K562 (cell line): ENCODE measurements at regions not wholly inside any gene's neighbourhood (a gene's known extent, or its start where the extent isn't known, plus 50 kb on each side); places are given as distances from the start of the nearest gene placed in this dataset.

Source experiments
- ATAC-seq: fragments of 200-7000 bp; cut with Tn5 transposase; 3 replicates; pipeline ENCODE4 v1.9.1; 2020; ENCODE audit warnings: moderate library complexity
- BruUV-seq: library from RNA; stranded (reverse); fragments of 400-500 nt; replicated peaks from 2 replicates; lab custom pipeline; 2021; lab: Mats Ljungman, UMichigan
- CTCF ChIA-PET: fragments of 300-600 bp; formaldehyde crosslinking; extraction: SDS; loops from one replicate; lab custom pipeline; 2021; ENCODE audit warnings: low intra/inter-chr PET ratio; lab: Yijun Ruan, JAX
- POLR2A ChIA-PET: fragments of 300-600, 350-650 bp; sonication (Branson Sonifier 250); formaldehyde crosslinking; extraction: SDS; loops from one replicate; lab custom pipeline; 2021; ENCODE audit warnings: antibody characterized with exemption, inconsistent platforms; lab: Yijun Ruan, JAX
- DNase-seq, 4 experiments: peaks; one replicate each; pipeline versions ENCODE4 v3.0.0 to v3.0.0-alpha.2; 2011 to 2018; ENCODE audit warnings: low spot score in 3 of 4, mixed read lengths in 3 of 4; ENCODE audit errors: extremely low read depth in 1 of 4
- FAIRE-seq: peaks from 2 replicates; lab custom pipeline; 2011; peaks lifted over from hg19 to GRCh38; lab: Jason Lieb, UNC
- H2AFZ ChIP-seq: 2 replicates; pipeline ENCODE4 v1.6.0; 2011; ENCODE audit warnings: low read depth, low read length, control low read depth, inconsistent platforms
- H3K27ac ChIP-seq: fragments of 200-600 bp; 3 replicates; pipeline ENCODE4 v1.8.0; 2011; ENCODE audit warnings: low read depth, mild to moderate bottlenecking, control low read depth, inconsistent platforms, low read length, moderate library complexity, mixed read lengths; ENCODE audit errors: extremely low read depth
- H3K27me3 ChIP-seq, 2 experiments: fragments of 300-600 bp in 1 of 2; 2 replicates in 1 of 2; 3 replicates in 1 of 2; pipeline versions ENCODE4 v1.6.0 to v1.8.0; 2011; ENCODE audit warnings: inconsistent platforms in 2 of 2, low read length in 2 of 2, mild to moderate bottlenecking in 1 of 2, mixed read lengths in 1 of 2, moderate library complexity in 1 of 2; ENCODE audit not compliant: control insufficient read depth in 2 of 2, insufficient read depth in 2 of 2
- H3K36me3 ChIP-seq: fragments of 300-600 bp; 3 replicates; pipeline ENCODE4 v1.8.0; 2011; ENCODE audit warnings: mild to moderate bottlenecking, low read length, inconsistent platforms; ENCODE audit not compliant: control insufficient read depth, insufficient read depth
- H3K4me1 ChIP-seq, 2 experiments: fragments of 200-600 bp in 1 of 2; replicated peaks in 1 of 2; 2 replicates in 1 of 2; 3 replicates in 1 of 2; pipeline versions ENCODE4 v1.5.1 to v1.8.0; 2011; ENCODE audit warnings: inconsistent platforms in 2 of 2, low read length in 2 of 2, mild to moderate bottlenecking in 1 of 2, mixed read lengths in 1 of 2, moderate library complexity in 1 of 2; ENCODE audit not compliant: control insufficient read depth in 2 of 2, insufficient read depth in 2 of 2
- H3K4me2 ChIP-seq: 2 replicates; pipeline ENCODE4 v1.6.1; 2011; ENCODE audit warnings: low read length, control low read depth, inconsistent platforms, mixed read lengths; ENCODE audit not compliant: insufficient read depth
- H3K4me3 ChIP-seq: fragments of 200-600 bp; sonication (generic), shearing (Covaris generic); 2 replicates; pipeline ENCODE4 v1.5.1; 2016; ENCODE audit warnings: control low read depth, inconsistent platforms
- H3K79me2 ChIP-seq: fragments of 200-600 bp; 3 replicates; pipeline ENCODE4 v1.8.0; 2011; ENCODE audit warnings: low read length, inconsistent platforms; ENCODE audit not compliant: control insufficient read depth, insufficient read depth
- H3K9ac ChIP-seq, 2 experiments: 2 replicates each; pipeline versions ENCODE4 v1.6.0 to v1.6.1; 2011; ENCODE audit warnings: low read depth in 2 of 2, low read length in 2 of 2, control low read depth in 1 of 2, inconsistent platforms in 1 of 2, mild to moderate bottlenecking in 1 of 2, mixed read lengths in 1 of 2; ENCODE audit not compliant: insufficient read depth in 1 of 2
- H3K9me1 ChIP-seq: one replicate; pipeline ENCODE4 v1.6.0; 2011; ENCODE audit warnings: inconsistent platforms, mild to moderate bottlenecking, low read length, moderate library complexity; ENCODE audit not compliant: control insufficient read depth, insufficient read depth
- H3K9me3 ChIP-seq: replicated peaks from 2 replicates; pipeline ENCODE4 v1.5.1; 2011; ENCODE audit warnings: low read depth, low read length, inconsistent platforms; ENCODE audit not compliant: control insufficient read depth, insufficient read depth
- H4K20me1 ChIP-seq: replicated peaks from 2 replicates; pipeline ENCODE4 v1.6.1; 2011; ENCODE audit warnings: low read length, inconsistent platforms, mixed read lengths; ENCODE audit not compliant: control insufficient read depth, insufficient read depth
- HDAC8 ChIP-seq: fragments of 450-650 bp; IDR thresholded peaks from 2 replicates; pipeline ENCODE4 v1.6.1; 2016; ENCODE audit warnings: mild to moderate bottlenecking, missing genetic modification characterization, moderate library complexity, missing compliant biosample characterization
- ILF3 ChIP-seq: fragments of 450-650 bp; IDR thresholded peaks from 2 replicates; pipeline ENCODE4 v1.6.1; 2018; ENCODE audit warnings: antibody characterized with exemption, mild to moderate bottlenecking, moderate library complexity, borderline replicate concordance
- NR3C1 ChIP-seq: sonication (generic); formaldehyde crosslinking; IDR thresholded peaks from 2 replicates; pipeline ENCODE4 v1.8.1; 2022; ENCODE audit warnings: missing genetic modification reagents
- U2AF2 ChIP-seq: fragments of 200-400 bp; formaldehyde crosslinking; optimal IDR thresholded peaks from 2 replicates; pipeline ENCODE3; 2017; ENCODE audit warnings: low read depth, mild to moderate bottlenecking, low read length
- ZKSCAN3 ChIP-seq: fragments of 250-450 bp; sonication (Bioruptor Pico); IDR thresholded peaks from 2 replicates; pipeline ENCODE4 v1.4.0; 2020
- ZNF696 ChIP-seq: fragments of 250-450 bp; sonication (Bioruptor Pico); conservative IDR thresholded peaks from 2 replicates; pipeline ENCODE4 v1.4.0; 2020; ENCODE audit warnings: mild to moderate bottlenecking, moderate library complexity
- ZNF778 ChIP-seq: fragments of 450-650 bp; formaldehyde crosslinking; IDR thresholded peaks from 2 replicates; pipeline ENCODE4 v1.4.0; 2020; ENCODE audit warnings: mild to moderate bottlenecking, moderate library complexity
- WGBS: fragments of 100-300 bp; shearing (Covaris generic); methylation state at CpG from one replicate; pipeline ENCODE4 v1.1.6; 2016; ENCODE audit warnings: low coverage, mixed read lengths; ENCODE audit not compliant: insufficient coverage; ENCODE audit errors: missing lambda C conversion rate; 5-methylcytosine and 5-hydroxymethylcytosine counted together
- in situ Hi-C: fragments of 300-500 bp; cut with MboI; formaldehyde crosslinking; loops from 4 replicates; pipeline ENCODE4 v1.15.0; 2018; ENCODE audit warnings: inconsistent platforms, mixed read lengths
- intact Hi-C: fragments of 100-400 bp; cut with micrococcal nuclease; formaldehyde crosslinking; loops from 2 replicates; pipeline ENCODE4 v1.14.2; 2022
- TF ChIP-seq, protein P1 (sequence below): sonication (generic); formaldehyde crosslinking; IDR thresholded peaks from 2 replicates; pipeline ENCODE4 v1.8.1; 2022; ENCODE audit warnings: missing genetic modification reagents
- TF ChIP-seq, protein P2 (sequence below): fragments of 450-650 bp; IDR thresholded peaks from 2 replicates; pipeline ENCODE4 v1.6.1; 2016; ENCODE audit warnings: low read depth

DNA sequence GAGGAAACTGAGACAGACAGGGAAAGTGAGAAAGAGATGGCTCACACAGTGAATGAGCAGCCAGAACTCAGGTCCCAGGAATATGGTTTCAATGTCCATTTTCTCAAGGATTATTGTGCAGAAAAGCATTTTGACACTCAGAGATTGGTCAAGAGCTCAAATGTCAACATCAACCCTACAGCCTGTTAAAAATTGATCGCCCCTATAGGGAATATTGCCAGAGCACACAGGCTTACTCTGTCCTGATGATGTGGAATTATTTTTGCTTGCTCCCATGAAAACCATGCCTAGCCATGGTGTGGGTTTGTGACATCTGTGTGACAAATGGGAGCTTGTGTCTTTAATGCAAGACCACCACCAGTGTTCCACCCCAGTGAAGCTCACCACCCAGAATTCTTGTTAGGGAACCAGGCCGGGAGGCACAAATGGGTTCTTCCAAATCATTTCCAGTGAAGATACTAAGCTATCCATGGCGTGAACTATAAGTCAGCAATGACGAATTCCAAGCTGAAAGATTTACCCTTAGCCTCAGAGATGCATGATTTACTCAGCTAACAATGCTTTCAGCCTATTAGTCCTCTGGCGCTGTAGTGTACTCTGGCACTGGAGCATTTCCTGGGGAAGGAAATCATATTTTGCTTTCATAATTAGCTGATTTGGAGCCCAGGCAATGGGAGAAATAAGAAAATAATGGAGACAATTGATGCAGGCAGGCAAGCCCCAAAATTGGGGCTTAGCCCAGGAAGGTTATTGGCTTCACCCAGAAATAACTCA is 1188.2 kb upstream of the TMEM132C start:
- WGBS, result 91% methylated on average over 5 of the region's 5 CpGs
- peaks cover 3 to 8% of the 10 kb centered on the region in 2 experiments; a peak in 4 of 5 replicates for H3K4me1 ChIP-seq
- H3K27me3 ChIP-seq, result no peaks in the 10 kb centered on the region
- no peak overlapping the region for H3K4me3 ChIP-seq
- no peaks in the 10 kb centered on the region; the same call in 1 of the 3 replicates for H3K36me3 ChIP-seq
- peaks cover 54% of the 10 kb centered on the region for H3K79me2 ChIP-seq
- FAIRE-seq (no peak), DNase-seq (no peak), ATAC-seq (no peak)
- ChIA-PET POLR2A (interaction anchor here (0.6 to 1.8 kb wide), 6 partner anchors 15 to 172 kb away, joined by 3 to 7 read pairs (median 3); no protein-coding TSS in a partner anchor), CTCF (no interaction called here)
- no peaks in the 10 kb centered on the region for H3K9me3 ChIP-seq
- H3K9ac ChIP-seq, result no peak overlapping the region
- H3K4me2 ChIP-seq, result no peak overlapping the region
- in situ Hi-C loops, result no loop called here
- H2AFZ ChIP-seq, result no peak overlapping the region
- intact Hi-C loops, result no loop called here
- no peaks in the 10 kb centered on the region for H3K9me1 ChIP-seq
- H3K27ac ChIP-seq, result no peak overlapping the region
- no TSS peak for BruUV-seq
- no peaks in the 10 kb centered on the region for H4K20me1 ChIP-seq
- no peak for TF ChIP-seq ZNF778 (CRISPR knock-in tag)
- TF ChIP-seq U2AF2, result no peak
- no peak for TF ChIP-seq HDAC8 (tag)
- TF ChIP-seq, protein P1, sequence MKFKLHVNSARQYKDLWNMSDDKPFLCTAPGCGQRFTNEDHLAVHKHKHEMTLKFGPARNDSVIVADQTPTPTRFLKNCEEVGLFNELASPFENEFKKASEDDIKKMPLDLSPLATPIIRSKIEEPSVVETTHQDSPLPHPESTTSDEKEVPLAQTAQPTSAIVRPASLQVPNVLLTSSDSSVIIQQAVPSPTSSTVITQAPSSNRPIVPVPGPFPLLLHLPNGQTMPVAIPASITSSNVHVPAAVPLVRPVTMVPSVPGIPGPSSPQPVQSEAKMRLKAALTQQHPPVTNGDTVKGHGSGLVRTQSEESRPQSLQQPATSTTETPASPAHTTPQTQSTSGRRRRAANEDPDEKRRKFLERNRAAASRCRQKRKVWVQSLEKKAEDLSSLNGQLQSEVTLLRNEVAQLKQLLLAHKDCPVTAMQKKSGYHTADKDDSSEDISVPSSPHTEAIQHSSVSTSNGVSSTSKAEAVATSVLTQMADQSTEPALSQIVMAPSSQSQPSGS (CRISPR knock-in tag), result no peak
- TF ChIP-seq ZNF696 (CRISPR knock-in tag), result no peak
- no peak for TF ChIP-seq ZKSCAN3 (CRISPR knock-in tag)
- no peak for TF ChIP-seq NR3C1
- TF ChIP-seq, protein P2, sequence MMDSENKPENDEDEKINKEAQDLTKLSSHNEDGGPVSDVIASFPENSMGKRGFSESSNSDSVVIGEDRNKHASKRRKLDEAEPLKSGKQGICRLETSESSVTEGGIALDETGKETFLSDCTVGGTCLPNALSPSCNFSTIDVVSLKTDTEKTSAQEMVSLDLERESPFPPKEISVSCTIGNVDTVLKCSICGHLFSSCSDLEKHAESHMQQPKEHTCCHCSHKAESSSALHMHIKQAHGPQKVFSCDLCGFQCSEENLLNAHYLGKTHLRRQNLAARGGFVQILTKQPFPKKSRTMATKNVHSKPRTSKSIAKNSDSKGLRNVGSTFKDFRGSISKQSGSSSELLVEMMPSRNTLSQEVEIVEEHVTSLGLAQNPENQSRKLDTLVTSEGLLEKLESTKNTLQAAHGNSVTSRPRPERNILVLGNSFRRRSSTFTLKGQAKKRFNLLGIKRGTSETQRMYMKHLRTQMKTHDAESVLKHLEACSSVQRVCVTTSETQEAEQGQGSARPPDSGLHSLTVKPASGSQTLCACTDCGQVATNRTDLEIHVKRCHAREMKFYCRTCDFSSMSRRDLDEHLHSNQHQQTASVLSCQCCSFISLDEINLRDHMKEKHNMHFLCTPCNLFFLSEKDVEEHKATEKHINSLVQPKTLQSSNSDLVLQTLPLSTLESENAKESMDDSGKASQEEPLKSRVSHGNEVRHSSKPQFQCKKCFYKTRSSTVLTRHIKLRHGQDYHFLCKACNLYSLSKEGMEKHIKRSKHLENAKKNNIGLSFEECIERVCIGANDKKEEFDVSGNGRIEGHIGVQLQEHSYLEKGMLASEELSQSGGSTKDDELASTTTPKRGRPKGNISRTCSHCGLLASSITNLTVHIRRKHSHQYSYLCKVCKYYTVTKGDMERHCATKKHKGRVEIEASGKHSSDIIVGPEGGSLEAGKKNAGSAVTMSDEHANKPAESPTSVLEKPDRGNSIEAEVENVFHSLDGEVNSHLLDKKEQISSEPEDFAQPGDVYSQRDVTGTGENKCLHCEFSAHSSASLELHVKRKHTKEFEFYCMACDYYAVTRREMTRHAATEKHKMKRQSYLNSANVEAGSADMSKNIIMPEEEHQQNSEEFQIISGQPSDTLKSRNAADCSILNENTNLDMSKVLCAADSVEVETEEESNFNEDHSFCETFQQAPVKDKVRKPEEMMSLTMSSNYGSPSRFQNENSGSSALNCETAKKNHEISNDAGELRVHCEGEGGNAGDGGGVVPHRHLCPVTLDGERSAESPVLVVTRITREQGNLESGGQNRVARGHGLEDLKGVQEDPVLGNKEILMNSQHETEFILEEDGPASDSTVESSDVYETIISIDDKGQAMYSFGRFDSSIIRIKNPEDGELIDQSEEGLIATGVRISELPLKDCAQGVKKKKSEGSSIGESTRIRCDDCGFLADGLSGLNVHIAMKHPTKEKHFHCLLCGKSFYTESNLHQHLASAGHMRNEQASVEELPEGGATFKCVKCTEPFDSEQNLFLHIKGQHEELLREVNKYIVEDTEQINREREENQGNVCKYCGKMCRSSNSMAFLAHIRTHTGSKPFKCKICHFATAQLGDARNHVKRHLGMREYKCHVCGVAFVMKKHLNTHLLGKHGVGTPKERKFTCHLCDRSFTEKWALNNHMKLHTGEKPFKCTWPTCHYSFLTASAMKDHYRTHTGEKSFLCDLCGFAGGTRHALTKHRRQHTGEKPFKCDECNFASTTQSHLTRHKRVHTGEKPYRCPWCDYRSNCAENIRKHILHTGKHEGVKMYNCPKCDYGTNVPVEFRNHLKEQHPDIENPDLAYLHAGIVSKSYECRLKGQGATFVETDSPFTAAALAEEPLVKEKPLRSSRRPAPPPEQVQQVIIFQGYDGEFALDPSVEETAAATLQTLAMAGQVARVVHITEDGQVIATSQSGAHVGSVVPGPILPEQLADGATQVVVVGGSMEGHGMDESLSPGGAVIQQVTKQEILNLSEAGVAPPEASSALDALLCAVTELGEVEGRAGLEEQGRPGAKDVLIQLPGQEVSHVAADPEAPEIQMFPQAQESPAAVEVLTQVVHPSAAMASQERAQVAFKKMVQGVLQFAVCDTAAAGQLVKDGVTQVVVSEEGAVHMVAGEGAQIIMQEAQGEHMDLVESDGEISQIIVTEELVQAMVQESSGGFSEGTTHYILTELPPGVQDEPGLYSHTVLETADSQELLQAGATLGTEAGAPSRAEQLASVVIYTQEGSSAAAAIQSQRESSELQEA, result no peak
- no peak for TF ChIP-seq ILF3
